SK-MEL-5 (cell line): ENCODE measurements at regions not wholly inside any gene's neighbourhood (a gene's known extent, or its start where the extent isn't known, plus 50 kb on each side); places are given as distances from the start of the nearest gene placed in this dataset.
"Not testable (repeated sequence)": the region's sequence is repeated elsewhere in the genome, so short reads cannot be mapped to it uniquely, and the experiment has no call there.

Experiments used
- DNase-seq: peaks from one replicate; pipeline ENCODE4 v3.0.0-alpha.2; 2016; ENCODE audit warnings: low read depth, low spot score
- in situ Hi-C: cut with HindIII; loops from 2 replicates; pipeline ENCODE4 v1.10.0; 2016; ENCODE audit warnings: low sequenced_read_pairs, high pct_unique_total_duplicates, low pct_unique_long_range_greater_than_20kb
- small RNA-seq, 2 experiments: library from RNA; depleted of rRNA; stranded (forward); fragments of <200 nt; gene quantifications; one replicate each; pipeline ENCODE3, GENCODE V24; 2014

DNA sequence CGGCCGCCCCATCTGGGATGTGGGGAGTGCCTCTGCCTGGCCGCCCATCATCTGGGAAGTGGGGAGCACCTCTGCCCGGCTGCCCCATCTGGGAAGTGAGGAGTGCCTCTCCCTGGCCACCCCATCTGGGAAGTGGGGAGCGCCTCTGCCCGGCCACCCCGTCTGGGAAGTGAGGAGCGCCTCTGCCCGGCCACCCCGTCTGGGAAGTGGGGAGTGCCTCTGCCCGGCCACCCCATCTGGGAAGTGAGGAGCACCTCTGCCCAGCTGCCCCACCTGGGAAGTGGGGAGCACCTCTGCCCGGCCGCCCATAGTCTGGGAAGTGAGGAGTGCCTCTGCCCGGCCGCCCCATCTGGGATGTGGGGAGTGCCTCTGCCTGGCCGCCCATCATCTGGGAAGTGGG, 91.7 kb upstream of the ZNF519 start:
- in situ Hi-C loops, DNase-seq: not testable (repeated sequence)

DNA sequence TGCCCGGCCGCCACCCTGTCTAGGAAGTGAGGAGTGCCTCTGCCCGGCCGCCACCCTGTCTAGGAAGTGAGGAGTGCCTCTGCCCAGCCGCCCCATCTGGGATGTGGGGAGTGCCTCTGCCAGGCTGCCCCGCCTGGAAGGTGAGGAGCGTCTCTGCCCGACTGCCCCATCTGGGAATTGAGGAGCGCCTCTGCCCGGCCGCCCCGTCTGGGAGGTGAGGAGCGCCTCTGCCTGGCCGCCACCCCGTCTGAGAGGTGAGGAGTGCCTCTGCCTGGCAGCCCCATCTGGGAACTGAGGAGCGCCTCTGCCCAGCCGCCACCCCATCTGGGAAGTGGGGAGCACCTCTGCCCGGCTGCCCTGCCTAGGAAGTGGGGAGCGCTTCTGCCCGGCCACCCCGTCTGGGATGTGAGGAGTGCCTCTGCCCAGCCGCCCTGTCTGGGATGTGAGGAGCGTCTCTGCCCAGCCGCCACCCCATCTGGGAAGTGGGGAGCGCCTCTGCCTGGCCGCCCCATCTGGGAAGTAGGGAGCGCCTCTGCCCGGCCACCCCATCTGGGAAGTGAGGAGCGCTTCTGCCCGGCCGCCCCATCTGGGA, 91.1 kb upstream of the ZNF519 start:
- in situ Hi-C loops, DNase-seq: not testable (repeated sequence)

DNA sequence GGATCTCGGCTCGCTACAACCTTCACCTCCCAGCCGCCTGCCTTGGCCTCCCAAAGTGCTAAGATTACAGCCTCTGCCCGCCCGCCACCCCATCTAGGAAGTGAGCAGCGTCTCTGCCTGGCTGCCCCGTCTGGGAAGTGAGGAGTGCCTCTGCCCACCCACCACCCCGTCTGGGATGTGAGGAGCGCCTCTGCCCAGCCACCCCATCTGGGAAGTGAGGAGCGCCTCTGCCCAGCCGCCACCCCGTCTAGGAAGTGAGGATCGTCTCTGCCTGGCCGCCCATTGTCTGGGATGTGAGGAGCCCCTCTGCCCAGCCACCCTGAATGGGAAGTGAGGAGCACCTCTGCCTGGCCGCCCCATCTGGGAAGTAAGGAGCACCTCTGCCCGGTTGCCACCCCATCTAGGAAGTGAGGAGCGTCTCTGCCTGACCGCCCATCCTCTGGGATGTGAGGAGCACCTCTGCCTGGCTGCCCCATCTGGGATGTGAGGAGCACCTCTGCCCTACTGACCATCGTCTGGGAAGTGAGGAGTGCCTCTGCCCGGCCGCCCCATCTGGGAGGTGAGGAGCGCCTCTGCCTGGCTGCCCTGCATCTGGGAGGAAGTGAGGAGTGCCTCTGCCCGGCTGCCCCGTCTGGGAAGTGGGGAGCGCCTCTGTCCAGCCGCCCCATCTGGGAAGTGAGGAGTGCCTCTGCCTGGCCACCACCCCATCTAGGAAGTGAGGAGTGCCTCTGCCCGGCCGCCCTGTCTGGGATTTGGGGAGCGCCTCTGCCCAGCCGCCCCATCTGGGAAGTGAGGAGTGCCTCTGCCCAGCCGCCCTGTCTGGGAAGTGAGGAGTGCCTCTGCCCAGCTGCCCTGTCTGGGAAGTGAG, 90.4 kb upstream of the ZNF519 start:
- in situ Hi-C loops, DNase-seq: not testable (repeated sequence)

DNA sequence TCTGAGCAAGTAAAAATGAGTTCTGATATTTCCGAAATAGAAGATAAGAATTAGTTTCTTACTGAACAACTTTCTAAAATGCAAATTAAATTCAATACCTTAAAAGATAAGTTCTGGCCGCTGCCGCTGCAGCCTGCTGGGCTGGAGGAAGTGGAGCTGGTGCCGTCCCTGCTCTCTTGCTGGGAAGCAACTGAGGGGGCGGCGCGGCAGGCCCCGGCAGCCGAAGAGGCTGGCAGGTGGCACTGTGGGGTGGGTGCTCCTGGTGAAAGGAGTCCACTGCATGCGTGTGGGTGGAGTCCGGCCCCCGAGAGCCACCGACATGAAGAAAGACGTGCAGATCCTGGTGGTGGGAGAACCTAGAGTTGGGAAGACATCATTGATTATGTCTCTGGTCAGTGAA, 89.5 kb upstream of the ZNF519 start:
- in situ Hi-C loops: no loop called here
- no peak for DNase-seq

DNA sequence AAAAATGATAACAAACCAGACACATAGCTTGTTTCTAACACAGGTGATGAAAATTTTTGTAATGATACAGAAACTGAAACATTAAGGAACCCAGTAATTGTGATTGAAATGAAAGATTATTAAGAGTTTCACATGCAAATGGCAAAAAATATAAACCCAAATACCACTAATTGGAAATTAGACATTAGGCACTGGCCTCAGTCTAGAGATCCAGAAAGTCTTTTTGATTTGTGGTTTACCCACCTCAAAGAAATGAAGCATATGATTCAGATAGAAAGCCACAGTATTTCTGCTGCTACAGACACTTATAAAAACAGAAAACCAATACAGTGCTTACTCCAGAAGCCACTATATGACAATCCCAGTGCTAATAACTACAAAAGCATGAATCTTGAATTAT, 83.7 kb upstream of the ZNF519 start:
- in situ Hi-C loops: not testable (repeated sequence)

DNA sequence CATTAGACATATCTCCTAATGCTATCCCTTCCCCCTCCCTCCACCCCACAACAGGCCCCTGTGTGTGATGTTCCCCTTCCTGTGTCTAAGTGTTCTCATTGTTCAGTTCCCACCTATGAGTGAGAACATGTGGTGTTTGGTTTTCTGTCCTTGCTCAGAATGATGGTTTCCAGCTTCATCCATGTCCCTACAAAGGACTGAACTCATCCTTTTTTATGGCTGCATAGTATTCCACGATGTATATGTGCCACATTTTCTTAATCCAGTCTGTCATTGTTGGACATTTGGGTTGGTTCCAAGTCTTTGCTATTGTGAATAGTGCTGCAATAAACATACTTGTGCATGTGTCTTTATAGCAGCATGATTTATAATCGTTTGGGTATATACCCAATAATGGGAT, 71.2 kb upstream of the ZNF519 start:
- DNase-seq, in situ Hi-C loops: not testable (repeated sequence)

More for the DNA sequence above, 83.7 kb upstream of the ZNF519 start:
- not testable (repeated sequence) for DNase-seq

DNA sequence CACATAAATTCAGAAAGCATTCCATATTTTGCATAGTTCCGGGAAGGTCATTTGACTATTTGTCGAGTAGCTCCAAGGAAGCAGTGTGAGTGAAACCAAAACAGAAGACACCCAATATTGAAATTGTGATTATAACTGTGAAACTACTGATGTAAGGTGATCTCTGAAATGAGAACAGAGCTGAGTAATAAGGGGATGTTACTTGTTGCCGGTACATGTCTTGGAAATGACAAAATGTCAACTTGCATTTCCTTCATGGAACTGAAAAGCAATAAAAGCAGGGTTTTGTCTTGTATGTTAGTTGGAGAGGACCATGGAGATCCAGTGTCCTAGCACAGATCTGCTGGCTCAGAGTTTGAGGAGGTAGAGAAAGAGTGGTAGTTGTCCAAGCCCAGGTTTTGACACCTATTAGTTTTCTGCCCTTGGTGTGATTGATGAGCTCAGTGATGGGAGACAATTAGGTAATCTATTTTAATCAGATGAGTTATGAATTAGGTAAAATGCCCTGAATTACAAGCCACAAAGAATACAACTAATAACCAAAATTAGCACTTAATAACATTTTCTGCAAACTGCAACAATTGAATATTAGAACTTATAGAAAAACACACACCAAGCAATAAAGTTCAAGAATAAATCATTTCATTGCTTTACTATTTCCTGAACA, 58.7 kb upstream of the ZNF519 start:
- in situ Hi-C loops, DNase-seq: not testable (repeated sequence)

DNA sequence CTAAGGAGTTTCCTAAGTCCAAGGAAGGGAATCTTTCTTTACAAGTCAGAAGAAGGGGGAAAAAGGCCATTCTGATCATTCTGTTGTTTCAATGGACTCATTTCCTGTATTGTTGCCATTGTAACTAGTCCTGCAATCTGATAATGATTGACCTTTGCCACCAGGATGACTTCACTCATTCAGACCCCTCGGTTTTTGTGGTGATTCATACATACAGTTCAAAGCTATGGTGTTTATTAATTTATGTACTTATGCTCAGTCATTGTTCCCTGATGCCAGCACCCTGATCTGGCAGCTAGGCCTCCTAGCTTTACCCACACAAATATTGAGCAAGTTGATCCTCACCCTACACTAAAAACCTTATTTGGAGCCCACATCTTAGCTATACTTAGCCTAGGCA, 57.6 kb upstream of the ZNF519 start:
- DNase-seq: no peak
- in situ Hi-C loops: no loop called here

DNA sequence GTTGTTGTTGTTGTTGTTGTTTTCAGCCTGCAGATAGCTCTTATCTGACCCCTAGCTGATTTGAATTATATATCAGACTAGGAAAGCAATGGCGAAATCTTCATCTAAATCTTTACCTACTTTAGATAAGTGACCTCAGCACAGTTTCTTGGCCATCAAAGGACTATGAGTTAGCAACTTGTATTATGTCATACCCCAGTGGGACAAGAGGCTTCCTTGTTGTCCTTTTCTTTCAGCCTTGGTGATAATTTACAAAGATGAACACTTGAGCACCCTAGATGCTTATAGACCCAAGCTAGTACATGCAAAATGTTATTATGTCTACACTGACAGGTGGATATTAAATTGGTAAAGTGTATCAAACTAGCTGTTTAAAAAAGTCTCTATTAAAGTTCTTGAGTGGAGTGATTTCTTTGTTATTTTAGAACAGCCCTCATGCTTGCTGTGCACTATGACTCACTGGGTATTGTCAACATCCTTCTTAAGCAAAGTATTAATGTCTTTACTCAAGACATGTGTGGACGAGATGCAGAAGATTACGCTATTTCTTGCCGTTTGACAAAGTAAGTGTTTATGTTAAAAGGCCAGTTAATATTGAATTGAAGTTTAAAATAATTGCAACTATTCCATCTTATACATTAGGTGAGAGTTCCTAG, 56.6 kb upstream of the ZNF519 start:
- in situ Hi-C loops, DNase-seq: not testable (repeated sequence)

Small RNA genes in the stretch of these regions (small RNA-seq; reads per million reads assigned to genes)
- gene RNU6-316P: 0 reads per million in 2 experiments
